ENCODE measurements at regions not wholly inside any gene's neighbourhood (a gene's known extent, or its start where the extent isn't known, plus 50 kb on each side); places are given as distances from the start of the nearest gene placed in this dataset.
"Not testable (repeated sequence)": the region's sequence is repeated elsewhere in the genome, so short reads cannot be mapped to it uniquely, and the experiment has no call there.

DNA sequence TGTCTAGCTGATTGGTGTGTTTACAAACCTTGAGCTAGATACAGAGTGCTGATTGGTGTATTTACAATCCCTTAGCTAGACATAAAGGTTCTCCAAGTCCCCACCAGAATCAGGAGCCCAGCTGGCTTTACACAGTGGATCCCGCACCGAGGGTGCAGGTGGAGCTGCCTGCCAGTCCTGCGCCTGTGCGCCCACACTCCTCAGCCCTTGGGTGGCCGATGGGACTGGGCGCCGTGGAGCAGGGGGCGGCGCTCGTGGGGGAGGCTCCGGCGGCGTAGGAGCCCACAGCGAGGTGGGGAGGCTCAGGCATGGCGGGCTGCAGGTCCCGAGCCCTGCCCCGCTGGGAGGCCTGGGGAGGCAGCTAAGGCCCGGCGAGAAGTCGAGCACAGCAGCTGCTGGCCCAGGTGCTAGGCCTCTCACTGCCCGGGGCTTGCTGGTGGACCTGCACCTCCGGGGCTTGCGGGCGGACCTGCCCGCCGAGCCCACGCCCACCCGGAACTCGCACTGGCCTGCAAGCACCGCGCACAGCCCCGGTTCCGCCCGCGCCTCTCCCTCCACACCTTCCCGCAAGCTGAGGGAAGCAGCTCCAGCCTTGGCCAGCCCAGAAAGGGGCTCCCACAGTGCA is 51.0 kb upstream of the CDYL start:
- not testable (repeated sequence) for H3K9me2 ChIP-seq (ENCODE audit: insufficient read depth, low read length); H3K27ac ChIP-seq (ENCODE audit: low read length); H2AFZ ChIP-seq (ENCODE audit: low read depth, low read length); H3K27me3 ChIP-seq (ENCODE audit: insufficient read depth, low read depth, low read length); H3F3A ChIP-seq (ENCODE audit: insufficient read depth, low read length, poor library complexity, severe bottlenecking); H3K4me2 ChIP-seq (ENCODE audit: low read length); H4K20me1 ChIP-seq (ENCODE audit: insufficient read depth); H3K9me3 ChIP-seq (ENCODE audit: low read length); H3K9ac ChIP-seq (ENCODE audit: low read length); H3K4me3 ChIP-seq (ENCODE audit: low read length); H3K79me2 ChIP-seq (replicated peaks; ENCODE audit: insufficient read depth, low read length); H3K36me3 ChIP-seq (ENCODE audit: insufficient read depth, low read length)

DNA sequence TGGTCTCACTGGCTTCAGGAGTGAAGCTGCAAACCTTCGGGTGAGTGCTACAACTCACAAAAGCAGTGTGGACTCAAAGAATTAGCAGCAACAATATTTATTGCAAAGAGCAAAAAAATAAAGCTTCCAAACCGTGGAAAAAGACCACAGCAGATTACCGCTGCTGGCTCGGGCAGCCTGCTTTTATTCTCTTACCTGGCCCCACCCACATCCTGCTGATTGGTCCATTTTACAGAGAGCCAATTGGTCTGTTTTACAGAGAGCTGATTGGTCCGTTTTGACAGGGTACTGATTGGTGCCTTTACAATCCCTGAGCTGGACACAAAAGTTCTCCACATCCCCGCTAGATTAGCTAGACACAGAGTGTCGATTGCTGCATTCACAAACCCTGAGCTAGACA is 51.5 kb upstream of the CDYL start:
- not testable (repeated sequence) for H3K9me3 ChIP-seq (ENCODE audit: low read length); H3K27me3 ChIP-seq (ENCODE audit: insufficient read depth, low read depth, low read length); H3K9me2 ChIP-seq (ENCODE audit: insufficient read depth, low read length); H3F3A ChIP-seq (ENCODE audit: insufficient read depth, low read length, poor library complexity, severe bottlenecking); H4K20me1 ChIP-seq (ENCODE audit: insufficient read depth); H2AFZ ChIP-seq (ENCODE audit: low read depth, low read length); H3K79me2 ChIP-seq (replicated peaks; ENCODE audit: insufficient read depth, low read length); H3K36me3 ChIP-seq (ENCODE audit: insufficient read depth, low read length); H3K9ac ChIP-seq (ENCODE audit: low read length); H3K4me2 ChIP-seq (ENCODE audit: low read length); H3K4me3 ChIP-seq (ENCODE audit: low read length); H3K27ac ChIP-seq (ENCODE audit: low read length)

GRCh38 chr6:4723383-4723782 is 52.8 kb upstream of the CDYL start:
- Histone ChIP-seq H3K27me3 (ENCODE audit: insufficient read depth, low read depth, low read length) (no peaks in the 10 kb centered on the region), H3F3A (ENCODE audit: insufficient read depth, low read length, poor library complexity, severe bottlenecking) (no peaks in the 10 kb centered on the region), H4K20me1 (ENCODE audit: insufficient read depth) (no peaks in the 10 kb centered on the region), H3K27ac (ENCODE audit: low read length) (no peak overlapping the region), H3K9me3 (ENCODE audit: low read length) (no peaks in the 10 kb centered on the region), H3K9ac (ENCODE audit: low read length) (no peak overlapping the region), H3K36me3 (ENCODE audit: insufficient read depth, low read length) (no peaks in the 10 kb centered on the region), H3K4me3 (ENCODE audit: low read length) (no peak overlapping the region), H2AFZ (ENCODE audit: low read depth, low read length) (no peak overlapping the region), H3K79me2 (replicated peaks; ENCODE audit: insufficient read depth, low read length) (no peaks in the 10 kb centered on the region), H3K4me2 (ENCODE audit: low read length) (no peak overlapping the region), H3K9me2 (ENCODE audit: insufficient read depth, low read length) (no peaks in the 10 kb centered on the region)
- no peak for TF ChIP-seq REST (IDR thresholded peaks at IDR 0.05; ENCODE audit: borderline replicate concordance)
- no peak for TF ChIP-seq RAD21 (conservative IDR thresholded peaks at IDR 0.05)
- TF ChIP-seq EP300 (conservative IDR thresholded peaks at IDR 0.05; ENCODE audit: poor library complexity, severe bottlenecking) = no peak
- no peak for TF ChIP-seq CTCF (IDR thresholded peaks at IDR 0.05; ENCODE audit: poor library complexity, severe bottlenecking)
- TF ChIP-seq MXI1 (conservative IDR thresholded peaks at IDR 0.05; ENCODE audit: poor library complexity, severe bottlenecking) = no peak
- TF ChIP-seq POLR2AphosphoS5 (IDR thresholded peaks at IDR 0.05) = no peak
- TF ChIP-seq SMC3 (conservative IDR thresholded peaks at IDR 0.05; ENCODE audit: poor library complexity) = no peak
- TF ChIP-seq EZH2 (IDR thresholded peaks at IDR 0.05; ENCODE audit: borderline replicate concordance, insufficient read depth, low read length, poor library complexity, severe bottlenecking) = no peak
- no peak for TF ChIP-seq TAF1 (IDR thresholded peaks at IDR 0.05; ENCODE audit: low read depth)

DNA sequence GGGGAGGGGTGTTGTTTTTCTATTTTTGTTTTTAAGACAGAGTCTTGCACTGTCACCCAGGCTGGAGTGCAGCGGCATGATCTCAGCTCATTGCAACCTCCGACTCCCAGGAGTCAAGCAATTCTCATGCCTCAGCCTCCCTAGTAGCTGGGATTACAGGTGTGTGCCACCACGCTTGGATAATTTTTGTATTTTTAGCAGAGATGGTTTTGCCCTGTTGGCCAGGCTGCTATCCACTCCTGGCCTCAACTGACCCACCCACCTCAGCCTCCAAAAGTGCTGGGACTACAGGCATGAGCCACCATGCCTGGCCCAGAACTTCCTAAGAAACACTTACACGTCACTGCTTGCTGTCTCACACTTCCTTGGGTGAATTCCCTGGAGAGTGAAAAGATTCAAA is 54.8 kb upstream of the CDYL start:
- not testable (repeated sequence) for H3K9me3 ChIP-seq (ENCODE audit: low read length); H3K9ac ChIP-seq (ENCODE audit: low read length); H4K20me1 ChIP-seq (ENCODE audit: insufficient read depth); H3K4me3 ChIP-seq (ENCODE audit: low read length); H3K4me2 ChIP-seq (ENCODE audit: low read length); H3F3A ChIP-seq (ENCODE audit: insufficient read depth, low read length, poor library complexity, severe bottlenecking); H3K36me3 ChIP-seq (ENCODE audit: insufficient read depth, low read length); H3K9me2 ChIP-seq (ENCODE audit: insufficient read depth, low read length); H3K27ac ChIP-seq (ENCODE audit: low read length); H3K27me3 ChIP-seq (ENCODE audit: insufficient read depth, low read depth, low read length); H3K79me2 ChIP-seq (replicated peaks; ENCODE audit: insufficient read depth, low read length); H2AFZ ChIP-seq (ENCODE audit: low read depth, low read length)
